NCI-H774 (cell line): ENCODE measurements at regions not wholly inside any gene's neighbourhood (a gene's known extent, or its start where the extent isn't known, plus 50 kb on each side); places are given as distances from the start of the nearest gene placed in this dataset.

Experiments used
- DNase-seq: peaks from one replicate; lab custom pipeline; 2025; lab: John Stamatoyannopoulos, UW

GRCh38 chr2:47236503-47237215 lies 60.3 kb upstream of the CALM2 start:
- DNase-seq = no peak

GRCh38 chr2:47235132-47235531 lies 58.8 kb upstream of the CALM2 start:
- DNase-seq = no peak

DNA sequence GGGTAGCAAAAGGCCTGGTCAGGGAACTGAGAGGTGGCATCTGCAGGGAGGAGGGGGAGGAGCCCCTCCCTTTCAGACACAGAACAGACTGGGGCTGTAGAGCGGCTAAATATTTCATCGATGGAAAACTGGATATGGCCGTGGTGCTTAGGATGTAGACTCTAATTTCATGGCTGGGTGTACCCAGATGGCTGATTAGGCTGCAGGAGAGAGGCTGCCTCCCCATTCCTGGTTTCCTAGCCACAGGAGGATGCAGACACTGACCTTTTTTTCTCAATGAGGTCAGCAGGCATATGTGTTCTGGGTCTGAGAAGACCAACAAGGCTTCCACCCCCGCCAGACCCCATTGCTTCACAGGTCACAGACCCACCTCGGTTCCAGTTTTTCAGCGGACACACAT lies 58.1 kb upstream of the CALM2 start:
- no peak for DNase-seq

- peak; percentile 6 for DNase-seq
Measured at GRCh38 chr2:47232738-47233415, 56.6 kb upstream of the CALM2 start.

DNA sequence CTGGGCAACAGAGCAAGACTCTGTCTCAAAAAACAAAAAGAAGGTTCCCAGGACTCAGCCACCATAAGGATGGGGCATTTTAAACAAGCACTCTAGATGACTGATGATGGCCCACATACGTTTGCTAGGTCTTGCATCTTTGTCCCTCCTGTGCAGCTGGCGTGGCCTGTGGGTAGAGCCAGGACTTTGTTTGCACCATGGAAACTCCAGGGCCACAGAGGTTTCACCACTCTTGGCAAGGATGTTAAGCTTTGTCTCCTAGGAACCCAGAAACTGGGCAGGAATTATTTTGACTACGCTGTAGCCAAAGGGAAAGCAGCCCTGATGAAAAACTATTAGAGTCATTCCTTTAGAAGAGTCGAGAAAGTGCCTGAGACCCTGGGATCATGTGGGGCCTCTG lies 54.1 kb upstream of the CALM2 start:
- DNase-seq = no peak

DNA sequence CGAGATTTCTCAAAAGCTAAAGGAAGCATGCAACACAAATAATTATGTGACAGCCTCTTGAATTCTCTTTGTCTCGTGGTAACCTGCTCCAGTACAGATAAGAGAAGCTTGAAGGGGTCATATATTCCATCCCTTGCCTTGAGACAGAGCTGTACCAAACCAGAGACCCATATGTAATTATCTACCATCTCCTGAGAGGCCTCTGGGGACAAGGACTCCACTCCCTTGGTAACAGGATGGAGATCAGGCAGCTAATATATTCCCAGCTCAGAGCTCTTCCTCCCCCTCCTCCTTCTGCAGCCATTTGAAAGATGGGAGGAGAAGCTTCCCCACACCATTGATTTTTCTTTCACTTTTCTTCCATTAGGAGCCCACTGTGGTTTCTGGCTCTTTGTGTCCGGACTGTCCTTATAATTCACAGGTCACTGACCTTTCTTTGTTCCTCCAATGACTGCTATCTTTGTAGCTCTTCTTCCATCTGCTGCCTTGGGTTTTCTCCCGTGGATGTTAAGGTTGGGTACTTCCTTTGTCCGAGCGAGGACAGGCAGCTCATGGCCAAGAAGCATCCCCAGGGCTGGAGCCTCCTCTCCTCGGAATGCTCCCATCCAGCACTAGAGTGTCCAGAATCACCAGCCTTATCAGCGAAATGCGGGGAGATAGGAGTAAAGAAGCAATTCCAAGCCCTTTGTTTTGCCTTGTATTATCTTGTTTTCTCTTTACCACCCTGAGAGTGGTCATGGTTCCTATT lies 51.4 kb upstream of the CALM2 start:
- DNase-seq = no peak

DNA sequence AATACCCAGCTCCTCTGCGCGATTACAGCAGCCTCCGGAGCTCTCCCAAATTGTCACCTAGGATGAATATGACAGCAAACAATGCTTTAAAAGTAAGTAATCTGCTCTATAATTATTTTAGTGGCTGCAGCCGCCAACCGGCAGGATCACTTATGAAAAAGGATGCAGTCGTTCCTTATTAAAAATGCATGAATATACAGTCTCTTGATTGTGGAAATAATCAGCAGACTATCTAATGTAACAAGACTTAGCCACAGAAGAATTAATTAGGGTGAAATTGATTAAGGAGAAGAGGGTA lies 50.6 kb upstream of the CALM2 start:
- no peak for DNase-seq

DNA sequence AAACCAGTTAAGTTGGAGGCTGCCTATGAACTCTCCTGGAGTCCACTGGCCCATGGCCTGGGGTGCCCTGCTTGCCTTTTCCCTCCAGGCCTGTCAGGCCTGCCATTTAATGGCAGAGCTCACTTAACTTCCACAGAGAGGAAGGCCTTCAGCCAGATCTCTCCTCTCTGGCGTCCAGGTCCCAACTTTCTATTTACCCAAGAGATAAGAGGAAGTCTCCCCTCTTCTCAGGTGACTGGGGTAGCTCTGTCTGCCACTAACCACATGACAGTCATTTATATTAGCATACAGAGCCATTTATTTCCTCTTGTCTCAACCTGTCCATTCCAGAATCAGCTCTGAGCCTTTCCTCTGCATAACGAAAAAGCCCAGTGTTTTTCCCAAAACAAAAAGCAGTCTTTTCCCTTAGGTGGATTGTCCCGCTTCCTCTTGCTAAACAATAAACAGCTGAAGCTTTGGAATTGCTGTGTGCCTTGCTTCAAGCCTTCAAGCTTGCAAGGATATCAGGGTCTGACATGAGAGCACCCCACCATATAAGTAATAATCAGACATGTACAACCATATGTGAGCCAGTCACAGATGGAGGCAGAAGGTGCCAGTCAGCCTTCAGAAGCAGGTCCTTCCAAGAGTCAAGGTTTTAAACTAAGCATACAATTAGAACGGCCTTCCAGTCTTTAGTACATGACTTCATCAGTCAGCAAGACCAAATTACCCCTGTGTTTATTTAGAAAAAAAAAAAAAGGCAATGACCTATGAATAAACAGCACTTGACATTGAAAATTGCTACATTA lies 50.0 kb upstream of the CALM2 start:
- DNase-seq = peak; percentile 53
